ENCODE measurements at regions not wholly inside any gene's neighbourhood (a gene's known extent, or its start where the extent isn't known, plus 50 kb on each side); places are given as distances from the start of the nearest gene placed in this dataset.

GRCh38 chr5:158195416-158196210, 336.7 kb upstream of the CLINT1 start:
- TF ChIP-seq CTCF (conservative IDR thresholded peaks at IDR 0.05 in 1 of 2, IDR thresholded peaks at IDR 0.05 in 1 of 2; ENCODE audit: extremely low read depth in 1 of 2, insufficient read depth in 1 of 2, low read depth in 1 of 2, low read length in 2 of 2) = no peak
- no peak for TF ChIP-seq EZH2 (IDR thresholded peaks at IDR 0.05; ENCODE audit: borderline replicate concordance, low read length)
